Mucosa of descending colon (tissue), 3 donors: ENCODE measurements at regions not wholly inside any gene's neighbourhood (a gene's known extent, or its start where the extent isn't known, plus 50 kb on each side); places are given as distances from the start of the nearest gene placed in this dataset.
"Not testable (repeated sequence)": the region's sequence is repeated elsewhere in the genome, so short reads cannot be mapped to it uniquely, and the experiment has no call there.

Source experiments
- ATAC-seq: fragments of 200-7000 bp; cut with Tn5 transposase; one replicate; pipeline ENCODE4 v1.9.1; 2020; ENCODE audit warnings: mild to moderate bottlenecking, moderate library complexity
- DNase-seq, 3 donors: peaks; one replicate each; pipeline ENCODE4 v3.0.0-alpha.2; 2020
- H3K36me3 ChIP-seq: fragments of 200-600 bp; one replicate; pipeline ENCODE4 v1.8.0; 2021; ENCODE audit warnings: low read depth, mild to moderate bottlenecking
- H3K4me1 ChIP-seq: fragments of 200-600 bp; one replicate; pipeline ENCODE4 v1.8.0; 2021; ENCODE audit warnings: low read depth, mild to moderate bottlenecking
- H3K4me3 ChIP-seq: fragments of 200-600 bp; one replicate; pipeline ENCODE4 v1.8.0; 2021; ENCODE audit warnings: mild to moderate bottlenecking
- H3K9me3 ChIP-seq: fragments of 200-600 bp; one replicate; pipeline ENCODE4 v1.8.0; 2021; ENCODE audit warnings: mild to moderate bottlenecking
- CTCF ChIP-seq: fragments of 200-600 bp; IDR thresholded peaks from one replicate; pipeline ENCODE4 v1.8.0; 2022; ENCODE audit warnings: antibody characterized with exemption, mild to moderate bottlenecking
- intact Hi-C, 2 donors: fragments of 100-400 bp; cut with DNase I in 1 of 2; cut with micrococcal nuclease in 1 of 2; formaldehyde crosslinking; loops; one replicate each; pipeline versions ENCODE4 v1.11.0 to v1.11.1; 2022; cut with DNase I, micrococcal nuclease
- donor health status: DM: no; HTN: no; CAD: no; lungs with moderate emphysema.
- donor health status: DM: no; HTN: no; CAD: no.
- donor health status: DM: no; HTN: yes; CAD: no.

DNA sequence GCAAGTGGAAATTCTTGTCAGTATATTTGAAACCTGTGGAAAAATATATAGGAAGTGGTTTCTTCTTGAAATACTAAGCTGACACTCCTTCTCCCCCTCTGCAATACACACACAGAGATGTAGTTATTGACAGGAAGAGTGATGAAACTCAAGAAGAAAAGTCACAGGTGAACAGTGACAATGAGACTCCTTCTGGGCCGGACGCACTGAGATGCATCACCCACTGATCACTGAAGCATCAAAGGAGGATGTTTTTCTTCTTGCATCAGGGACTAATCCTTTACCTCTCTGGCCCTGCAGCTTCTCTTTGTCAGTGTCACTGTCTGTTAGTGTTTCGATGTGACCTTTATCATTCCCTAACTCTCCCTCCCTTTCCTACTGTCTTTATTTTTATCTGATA is 1864.2 kb upstream of the C9orf72 start:
- no peak overlapping the region for H3K4me3 ChIP-seq
- TF ChIP-seq CTCF: no peak
- H3K4me1 ChIP-seq: no peaks in the 10 kb centered on the region
- no peaks in the 10 kb centered on the region for H3K36me3 ChIP-seq
- intact Hi-C loops: no loop called here
- DNase-seq (no peak), ATAC-seq (no peak)
- H3K9me3 ChIP-seq: no peaks in the 10 kb centered on the region

- Histone ChIP-seq H3K4me3 (no peak overlapping the region), H3K9me3 (no peaks in the 10 kb centered on the region), H3K36me3 (no peaks in the 10 kb centered on the region), H3K4me1 (no peaks in the 10 kb centered on the region)
- ATAC-seq: no peak
- TF ChIP-seq CTCF: no peak
- no peak for DNase-seq
- intact Hi-C loops: no loop called here
Observed at GRCh38 chr9:29439961-29440360, 1866.7 kb upstream of the C9orf72 start.

- H3K4me1 ChIP-seq: no peaks in the 10 kb centered on the region
- ATAC-seq: no peak
- no peaks in the 10 kb centered on the region for H3K9me3 ChIP-seq
- intact Hi-C loops: no loop called here
- no peak overlapping the region for H3K4me3 ChIP-seq
- no peak for TF ChIP-seq CTCF
- no peaks in the 10 kb centered on the region for H3K36me3 ChIP-seq
- no peak for DNase-seq
Observed at GRCh38 chr9:29440449-29440848, 1867.2 kb upstream of the C9orf72 start.

GRCh38 chr9:29445751-29446150 is 1872.5 kb upstream of the C9orf72 start:
- no peak for TF ChIP-seq CTCF
- H3K4me1 ChIP-seq: no peaks in the 10 kb centered on the region
- no peak for ATAC-seq
- DNase-seq: no peak
- no peaks in the 10 kb centered on the region for H3K36me3 ChIP-seq
- H3K4me3 ChIP-seq: no peak overlapping the region
- no peaks in the 10 kb centered on the region for H3K9me3 ChIP-seq
- intact Hi-C loops: no loop called here

DNA sequence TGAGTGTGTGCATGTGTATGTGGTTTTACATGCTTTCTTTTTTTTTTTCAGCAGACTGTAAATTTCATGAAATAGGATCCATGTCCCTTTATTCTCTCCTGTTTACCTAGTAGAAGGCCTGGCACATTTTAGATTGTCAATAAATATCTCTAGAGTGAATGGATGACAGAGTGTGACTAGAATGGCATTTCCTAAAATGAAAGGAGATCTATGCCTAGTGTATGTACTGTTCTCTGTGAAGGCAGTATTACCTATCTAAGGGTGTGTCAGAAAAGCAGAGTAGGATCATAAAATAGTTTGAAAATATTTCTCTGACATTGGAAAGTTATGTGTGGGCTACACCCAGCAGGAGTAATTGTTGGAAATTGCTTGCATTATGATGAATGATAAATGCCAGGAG is 1876.0 kb upstream of the C9orf72 start:
- no peak for TF ChIP-seq CTCF
- Histone ChIP-seq H3K4me1 (no peaks in the 10 kb centered on the region), H3K36me3 (no peaks in the 10 kb centered on the region), H3K9me3 (no peaks in the 10 kb centered on the region), H3K4me3 (no peak overlapping the region)
- DNase-seq: no peak
- intact Hi-C loops: no loop called here
- no peak for ATAC-seq

- ATAC-seq, DNase-seq, H3K4me3 ChIP-seq, H3K9me3 ChIP-seq, H3K36me3 ChIP-seq, intact Hi-C loops, H3K4me1 ChIP-seq: not testable (repeated sequence)
Observed at GRCh38 chr9:29450343-29450875, 1877.1 kb upstream of the C9orf72 start.
